ENCODE measurements at regions not wholly inside any gene's neighbourhood (a gene's known extent, or its start where the extent isn't known, plus 50 kb on each side); places are given as distances from the start of the nearest gene placed in this dataset.

- TF ChIP-seq, protein P1, sequence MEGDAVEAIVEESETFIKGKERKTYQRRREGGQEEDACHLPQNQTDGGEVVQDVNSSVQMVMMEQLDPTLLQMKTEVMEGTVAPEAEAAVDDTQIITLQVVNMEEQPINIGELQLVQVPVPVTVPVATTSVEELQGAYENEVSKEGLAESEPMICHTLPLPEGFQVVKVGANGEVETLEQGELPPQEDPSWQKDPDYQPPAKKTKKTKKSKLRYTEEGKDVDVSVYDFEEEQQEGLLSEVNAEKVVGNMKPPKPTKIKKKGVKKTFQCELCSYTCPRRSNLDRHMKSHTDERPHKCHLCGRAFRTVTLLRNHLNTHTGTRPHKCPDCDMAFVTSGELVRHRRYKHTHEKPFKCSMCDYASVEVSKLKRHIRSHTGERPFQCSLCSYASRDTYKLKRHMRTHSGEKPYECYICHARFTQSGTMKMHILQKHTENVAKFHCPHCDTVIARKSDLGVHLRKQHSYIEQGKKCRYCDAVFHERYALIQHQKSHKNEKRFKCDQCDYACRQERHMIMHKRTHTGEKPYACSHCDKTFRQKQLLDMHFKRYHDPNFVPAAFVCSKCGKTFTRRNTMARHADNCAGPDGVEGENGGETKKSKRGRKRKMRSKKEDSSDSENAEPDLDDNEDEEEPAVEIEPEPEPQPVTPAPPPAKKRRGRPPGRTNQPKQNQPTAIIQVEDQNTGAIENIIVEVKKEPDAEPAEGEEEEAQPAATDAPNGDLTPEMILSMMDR (IDR thresholded peaks at IDR 0.05) = no peak
- TF ChIP-seq POLR2A (IDR thresholded peaks at IDR 0.05) = no peak
Measured at GRCh38 chr4:149166365-149166764, 649.3 kb downstream of the IQCM start.

Measured in vagina (tissue), 2 donors.